ENCODE measurements at regions not wholly inside any gene's neighbourhood (a gene's known extent, or its start where the extent isn't known, plus 50 kb on each side); places are given as distances from the start of the nearest gene placed in this dataset.

DNA sequence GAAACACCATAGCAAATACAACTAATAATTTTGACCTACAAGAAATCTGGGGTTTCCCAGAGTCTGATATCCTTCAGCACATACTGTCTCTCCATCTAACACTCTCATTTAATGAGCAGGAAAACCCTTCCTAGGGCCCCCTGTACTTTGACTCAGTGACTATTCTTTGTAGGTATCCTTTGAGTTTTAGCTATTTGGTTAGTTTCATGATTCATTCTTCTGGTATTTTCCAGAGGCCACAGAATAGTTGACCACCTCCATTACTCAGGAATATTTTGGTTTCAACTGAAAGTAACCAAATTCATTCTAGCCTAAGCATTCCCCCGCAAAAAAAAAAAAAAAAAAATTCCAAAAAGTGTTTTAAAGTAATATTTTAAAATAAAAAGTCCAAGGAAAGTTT lies 140.0 kb downstream of the IDS start (continued):
- TF ChIP-seq CBX5 (IDR thresholded peaks at IDR 0.05; ENCODE audit: low read depth), result no peak

GRCh38 chrX:149363965-149364364 lies 141.1 kb downstream of the IDS start:
- no peaks in the 10 kb centered on the region for H3K4me1 ChIP-seq (ENCODE audit: control insufficient read depth, insufficient read depth, low read length)
- ATAC-seq (no peak), FAIRE-seq (no peak), DNase-seq (ENCODE audit: low read depth, low spot score) (no peak)
- intact Hi-C loops (cut with micrococcal nuclease; ENCODE audit: unreplicated experiment), result no loop called here
- H2AFZ ChIP-seq (ENCODE audit: control insufficient read depth, low read depth, low read length), result no peak overlapping the region
- H3K9me3 ChIP-seq (replicated peaks; ENCODE audit: control insufficient read depth, insufficient read depth, low read length), result no peaks in the 10 kb centered on the region; the same call in 2 of the 3 replicates
- in situ Hi-C loops (cut with MboI), result no loop called here
- CTCF ChIA-PET, result no interaction called here
- TF ChIP-seq IKZF1 (conservative IDR thresholded peaks at IDR 0.05) (no peak), EZH2 (IDR thresholded peaks at IDR 0.05; ENCODE audit: borderline replicate concordance, control insufficient read depth, low read depth, low read length) (no peak), HDAC6 (IDR thresholded peaks at IDR 0.05; ENCODE audit: unreplicated experiment) (no peak), DPF2 (IDR thresholded peaks at IDR 0.05) (no peak)
- RAD21 ChIA-PET (ENCODE audit: unreplicated experiment), result no interaction called here
- H3K79me2 ChIP-seq (ENCODE audit: control insufficient read depth, insufficient read depth, low read length), result no peaks in the 10 kb centered on the region
- SMC1A ChIA-PET (ENCODE audit: uncharacterized antibody, unreplicated experiment), result no interaction called here
- no peak overlapping the region for H3K4me3 ChIP-seq
- no peak overlapping the region for H3K4me2 ChIP-seq (ENCODE audit: control insufficient read depth, insufficient read depth)
- H3K27me3 ChIP-seq (replicated peaks in 1 of 2; ENCODE audit: control insufficient read depth in 2 of 2, insufficient read depth in 2 of 2, low read length in 1 of 2), result no peaks in the 10 kb centered on the region
- H4K20me1 ChIP-seq (ENCODE audit: control insufficient read depth, insufficient read depth), result no peaks in the 10 kb centered on the region
- H3K27ac ChIP-seq (ENCODE audit: control insufficient read depth, insufficient read depth), result no peak overlapping the region
- no peak overlapping the region for H3K9ac ChIP-seq (ENCODE audit: control insufficient read depth, insufficient read depth, low read length)
- no peaks in the 10 kb centered on the region for H3K36me3 ChIP-seq (ENCODE audit: control insufficient read depth in 2 of 2, insufficient read depth in 2 of 2, low read length in 1 of 2)
- no TSS peak for BruUV-seq (replicated peaks)
- WGBS (ENCODE audit: insufficient coverage, insufficient replicate concordance, low lambda C conversion rate, missing lambda C conversion rate), result 0% methylated on average over 2 of the region's 2 CpGs
- POLR2A ChIA-PET, result no interaction called here

DNA sequence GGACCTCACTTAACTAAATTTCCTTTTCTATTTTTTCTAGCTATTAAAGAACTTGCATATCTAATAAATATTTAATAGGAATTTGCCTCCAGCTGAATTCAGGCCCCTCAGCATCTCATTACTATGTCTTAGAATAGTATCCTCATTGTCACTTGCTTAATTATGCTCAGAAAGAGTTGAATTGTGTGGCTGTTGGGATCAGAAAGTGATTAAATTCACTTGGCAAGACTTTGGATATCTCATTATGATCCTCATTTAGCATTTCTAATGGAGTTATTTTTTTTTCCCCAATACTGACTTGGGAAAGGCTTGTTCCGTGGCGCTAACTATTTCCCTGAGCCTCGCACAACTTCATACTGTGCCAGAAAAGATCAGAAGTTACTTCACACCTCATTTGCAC lies 158.8 kb downstream of the IDS start:
- SMC1A ChIA-PET (ENCODE audit: uncharacterized antibody, unreplicated experiment), result no interaction called here
- FAIRE-seq, result no peak
- H3K9me3 ChIP-seq (replicated peaks; ENCODE audit: control insufficient read depth, insufficient read depth, low read length), result no peaks in the 10 kb centered on the region
- no peaks in the 10 kb centered on the region for H3K4me1 ChIP-seq (ENCODE audit: control insufficient read depth, insufficient read depth, low read length)
- H3K4me2 ChIP-seq (ENCODE audit: control insufficient read depth, insufficient read depth), result no peak overlapping the region
- no TSS peak for BruUV-seq (replicated peaks)
- RAD21 ChIA-PET (ENCODE audit: unreplicated experiment), result no interaction called here
- H3K27ac ChIP-seq (ENCODE audit: control insufficient read depth, insufficient read depth), result no peak overlapping the region
- WGBS (ENCODE audit: insufficient coverage, insufficient replicate concordance, low lambda C conversion rate, missing lambda C conversion rate), result 19% methylated on average over 3 of the region's 3 CpGs
- H3K79me2 ChIP-seq (ENCODE audit: control insufficient read depth, insufficient read depth, low read length), result no peaks in the 10 kb centered on the region
- no peaks in the 10 kb centered on the region for H3K36me3 ChIP-seq (ENCODE audit: control insufficient read depth in 2 of 2, insufficient read depth in 2 of 2, low read length in 1 of 2)
- H3K4me3 ChIP-seq, result no peak overlapping the region
- in situ Hi-C loops (cut with MboI) (no loop called here), intact Hi-C loops (cut with micrococcal nuclease; ENCODE audit: unreplicated experiment) (no loop called here)
- H3K27me3 ChIP-seq (replicated peaks in 1 of 2; ENCODE audit: control insufficient read depth in 2 of 2, insufficient read depth in 2 of 2, low read length in 1 of 2), result no peaks in the 10 kb centered on the region
- no peak overlapping the region for H2AFZ ChIP-seq (ENCODE audit: control insufficient read depth, low read depth, low read length)
- CTCF ChIA-PET, result no interaction called here
- no peaks in the 10 kb centered on the region for H4K20me1 ChIP-seq (ENCODE audit: control insufficient read depth, insufficient read depth)
- POLR2A ChIA-PET, result no interaction called here
- DNase-seq (ENCODE audit: low read depth, low spot score), result no peak
- H3K9ac ChIP-seq (ENCODE audit: control insufficient read depth, insufficient read depth, low read length), result no peak overlapping the region
- no peak for ATAC-seq
- no peak for TF ChIP-seq EGR1 (IDR thresholded peaks at IDR 0.05; ENCODE audit: borderline replicate concordance in 1 of 2, low read depth in 2 of 2, low read length in 2 of 2)
- no peak for TF ChIP-seq CTCF (IDR thresholded peaks at IDR 0.05 in 2 of 3, conservative IDR thresholded peaks at IDR 0.05 in 1 of 3; ENCODE audit: control insufficient read depth in 2 of 3, extremely low read depth in 1 of 3, insufficient read depth in 1 of 3, low read depth in 3 of 3, low read length in 3 of 3)
- TF ChIP-seq, protein P1, sequence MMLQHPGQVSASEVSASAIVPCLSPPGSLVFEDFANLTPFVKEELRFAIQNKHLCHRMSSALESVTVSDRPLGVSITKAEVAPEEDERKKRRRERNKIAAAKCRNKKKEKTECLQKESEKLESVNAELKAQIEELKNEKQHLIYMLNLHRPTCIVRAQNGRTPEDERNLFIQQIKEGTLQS (IDR thresholded peaks at IDR 0.05; ENCODE audit: borderline replicate concordance, extremely low read depth, low read depth, low read length), result no peak
- TF ChIP-seq CEBPB (IDR thresholded peaks at IDR 0.05; ENCODE audit: borderline replicate concordance in 1 of 2, low read depth in 2 of 2, low read length in 2 of 2), result no peak
- TF ChIP-seq NFYA (IDR thresholded peaks at IDR 0.05; ENCODE audit: borderline replicate concordance, low read depth, low read length), result no peak
- TF ChIP-seq, protein P2, sequence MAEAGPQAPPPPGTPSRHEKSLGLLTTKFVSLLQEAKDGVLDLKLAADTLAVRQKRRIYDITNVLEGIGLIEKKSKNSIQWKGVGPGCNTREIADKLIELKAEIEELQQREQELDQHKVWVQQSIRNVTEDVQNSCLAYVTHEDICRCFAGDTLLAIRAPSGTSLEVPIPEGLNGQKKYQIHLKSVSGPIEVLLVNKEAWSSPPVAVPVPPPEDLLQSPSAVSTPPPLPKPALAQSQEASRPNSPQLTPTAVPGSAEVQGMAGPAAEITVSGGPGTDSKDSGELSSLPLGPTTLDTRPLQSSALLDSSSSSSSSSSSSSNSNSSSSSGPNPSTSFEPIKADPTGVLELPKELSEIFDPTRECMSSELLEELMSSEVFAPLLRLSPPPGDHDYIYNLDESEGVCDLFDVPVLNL (IDR thresholded peaks at IDR 0.05; ENCODE audit: low read depth, low read length), result no peak
- no peak for TF ChIP-seq CHD4 (IDR thresholded peaks at IDR 0.05)

All from GM12878 (cell line).